H1 (cell line): ENCODE measurements at regions not wholly inside any gene's neighbourhood (a gene's known extent, or its start where the extent isn't known, plus 50 kb on each side); places are given as distances from the start of the nearest gene placed in this dataset.

ENCODE experiments used
- CTCF ChIA-PET: fragments of 300-600 bp; sonication (Branson Sonifier 250); formaldehyde crosslinking; loops from one replicate; lab custom pipeline; 2021; ENCODE audit not compliant: partially characterized antibody; lab: Charles Lee
- POLR2A ChIA-PET: fragments of 300-600 bp; sonication (Branson Sonifier 250); formaldehyde crosslinking; loops from one replicate; lab custom pipeline; 2021; ENCODE audit warnings: inconsistent platforms; ENCODE audit not compliant: partially characterized antibody; lab: Charles Lee
- DNase-seq, 2 experiments: peaks; one replicate each; pipeline versions ENCODE4 v3.0.0 to v3.0.0-alpha.2; 2010 to 2022; ENCODE audit warnings: low spot score in 2 of 2, low read depth in 1 of 2, mixed read lengths in 1 of 2
- FAIRE-seq: peaks from 2 replicates; lab custom pipeline; 2011; peaks lifted over from hg19 to GRCh38; lab: Jason Lieb, UNC
- H2AFZ ChIP-seq: 2 replicates; pipeline ENCODE4 v1.8.1; 2012; ENCODE audit warnings: low read length, inconsistent platforms
- H2AK5ac ChIP-seq: 2 replicates; pipeline ENCODE4 v1.6.1; 2013; ENCODE audit warnings: low read depth, low read length
- H2BK120ac ChIP-seq: replicated peaks from 2 replicates; pipeline ENCODE3; 2013; ENCODE audit warnings: low read depth, low read length, inconsistent platforms
- H2BK12ac ChIP-seq: 2 replicates; pipeline ENCODE4 v1.6.1; 2013; ENCODE audit warnings: low read depth, low read length
- H2BK15ac ChIP-seq: 2 replicates; pipeline ENCODE4 v1.6.1; 2013; ENCODE audit warnings: low read length
- H2BK20ac ChIP-seq: 2 replicates; pipeline ENCODE4 v1.6.1; 2013; ENCODE audit warnings: low read length
- H2BK5ac ChIP-seq: 2 replicates; pipeline ENCODE4 v1.6.1; 2013; ENCODE audit warnings: low read depth, low read length
- H3K14ac ChIP-seq: 2 replicates; pipeline ENCODE4 v1.6.1; 2013; ENCODE audit warnings: inconsistent platforms; ENCODE audit not compliant: insufficient read length
- H3K18ac ChIP-seq: 2 replicates; pipeline ENCODE4 v1.6.1; 2013; ENCODE audit warnings: low read length; ENCODE audit errors: extremely low read depth
- H3K23ac ChIP-seq: 2 replicates; pipeline ENCODE4 v1.6.1; 2013; ENCODE audit warnings: inconsistent platforms; ENCODE audit not compliant: insufficient read length
- H3K23me2 ChIP-seq: 2 replicates; pipeline ENCODE4 v1.6.1; 2013; ENCODE audit warnings: low read depth, low read length
- H3K27ac ChIP-seq: 2 replicates; pipeline ENCODE4 v1.6.1; 2011; ENCODE audit warnings: low read depth, low read length, inconsistent platforms
- H3K27me3 ChIP-seq, 4 experiments: replicated peaks in 1 of 4; 1 replicate in 1 of 4; 2 replicates in 3 of 4; pipeline versions ENCODE4 v1.6.1 to v1.8.1; 2011 to 2013; ENCODE audit warnings: low read length in 3 of 4, mild to moderate bottlenecking in 3 of 4, inconsistent platforms in 2 of 4, mixed read lengths in 2 of 4, moderate library complexity in 1 of 4; ENCODE audit not compliant: control insufficient read depth in 3 of 4, insufficient read depth in 3 of 4; ENCODE audit errors: extremely low read depth in 1 of 4
- H3K36me3 ChIP-seq, 4 experiments: 2 replicates each; pipeline versions ENCODE4 v1.6.1 to v1.8.1; 2011 to 2013; ENCODE audit warnings: mild to moderate bottlenecking in 4 of 4, low read length in 3 of 4, moderate library complexity in 2 of 4, control low read depth in 1 of 4, inconsistent platforms in 1 of 4; ENCODE audit not compliant: insufficient read depth in 4 of 4, control insufficient read depth in 2 of 4
- H3K4ac ChIP-seq: replicated peaks from 2 replicates; pipeline ENCODE3; 2013; ENCODE audit warnings: low read length, low read depth, mixed read lengths, inconsistent platforms; ENCODE audit not compliant: insufficient read length
- H3K4me1 ChIP-seq, 4 experiments: replicated peaks in 1 of 4; 1 replicate in 1 of 4; 2 replicates in 3 of 4; pipeline versions ENCODE4 v1.6.1 to v1.8.1; 2011 to 2013; ENCODE audit warnings: low read length in 3 of 4, inconsistent platforms in 2 of 4, mixed read lengths in 1 of 4; ENCODE audit not compliant: insufficient read depth in 4 of 4, control insufficient read depth in 3 of 4
- H3K4me2 ChIP-seq, 2 experiments: 2 replicates each; pipeline versions ENCODE4 v1.6.1 to v1.8.1; 2011 to 2013; ENCODE audit warnings: low read depth in 2 of 2, low read length in 2 of 2, control low read depth in 1 of 2, inconsistent platforms in 1 of 2, mild to moderate bottlenecking in 1 of 2; ENCODE audit not compliant: insufficient read depth in 1 of 2
- H3K4me3 ChIP-seq, 4 experiments: fragments of 200-600, 300-600 bp in 1 of 4; sonication (generic), shearing (Covaris generic), sonication (Bioruptor Twin) in 1 of 4; 2 replicates each; pipeline versions ENCODE4 v1.5.1 to v1.8.1; 2011 to 2016; ENCODE audit warnings: low read length in 4 of 4, low read depth in 3 of 4, control low read depth in 2 of 4, inconsistent platforms in 2 of 4, mild to moderate bottlenecking in 2 of 4, mixed read lengths in 1 of 4, moderate library complexity in 1 of 4; ENCODE audit not compliant: insufficient read depth in 2 of 4; ENCODE audit errors: extremely low read depth in 1 of 4
- H3K56ac ChIP-seq: replicated peaks from 2 replicates; pipeline ENCODE3; 2013; ENCODE audit warnings: low read depth, mild to moderate bottlenecking, mixed read lengths, low read length, inconsistent platforms; ENCODE audit not compliant: insufficient read length
- H3K79me1 ChIP-seq: 2 replicates; pipeline ENCODE4 v1.6.1; 2013; ENCODE audit warnings: low read depth, low read length, control low read depth
- H3K79me2 ChIP-seq, 2 experiments: 2 replicates each; pipeline versions ENCODE4 v1.6.1 to v1.8.1; 2012 to 2013; ENCODE audit warnings: low read length in 2 of 2, mild to moderate bottlenecking in 2 of 2, inconsistent platforms in 1 of 2; ENCODE audit not compliant: insufficient read depth in 2 of 2, control insufficient read depth in 1 of 2
- H3K9ac ChIP-seq, 4 experiments: replicated peaks in 1 of 4; 1 replicate in 1 of 4; 2 replicates in 3 of 4; pipeline versions ENCODE4 v1.6.1 to v1.8.1; 2011 to 2013; ENCODE audit warnings: low read depth in 3 of 4, low read length in 3 of 4, control low read depth in 2 of 4, mild to moderate bottlenecking in 2 of 4, moderate library complexity in 2 of 4, inconsistent platforms in 1 of 4; ENCODE audit errors: extremely low read depth in 1 of 4
- H3K9me3 ChIP-seq, 2 experiments: 2 replicates each; pipeline versions ENCODE4 v1.6.1 to v1.8.1; 2012 to 2013; ENCODE audit warnings: mild to moderate bottlenecking in 2 of 2, moderate library complexity in 2 of 2, control low read depth in 1 of 2, inconsistent platforms in 1 of 2, low read depth in 1 of 2, low read length in 1 of 2, mixed read lengths in 1 of 2; ENCODE audit not compliant: insufficient read depth in 2 of 2
- H4K20me1 ChIP-seq, 2 experiments: replicated peaks in 1 of 2; 2 replicates each; pipeline versions ENCODE3 to v1.8.1; 2011 to 2013; ENCODE audit warnings: inconsistent platforms in 2 of 2, low read length in 2 of 2, mild to moderate bottlenecking in 1 of 2; ENCODE audit not compliant: insufficient read depth in 2 of 2, control insufficient read depth in 1 of 2
- H4K5ac ChIP-seq: 2 replicates; pipeline ENCODE4 v1.6.1; 2013; ENCODE audit warnings: low read length, low read depth, mixed read lengths, inconsistent platforms; ENCODE audit not compliant: insufficient read length
- H4K8ac ChIP-seq: 2 replicates; pipeline ENCODE4 v1.8.0; 2013; ENCODE audit warnings: mild to moderate bottlenecking, moderate library complexity, low read length, inconsistent platforms; ENCODE audit not compliant: insufficient read depth; ENCODE audit errors: extremely low read depth
- H4K91ac ChIP-seq: replicated peaks from 2 replicates; pipeline ENCODE3; 2013; ENCODE audit warnings: low read length, mixed read lengths, inconsistent platforms; ENCODE audit not compliant: insufficient read length
- ASH2L ChIP-seq: fragments of 200-600, 300-600 bp; sonication (generic); IDR thresholded peaks from one replicate; pipeline ENCODE4 v1.7.1; 2017; ENCODE audit warnings: low read length
- CEBPB ChIP-seq: IDR thresholded peaks from 2 replicates; pipeline ENCODE4 v1.6.1; 2012; ENCODE audit warnings: low read depth, low read length
- EZH2 ChIP-seq: fragments of 200-600 bp; sonication (generic); IDR thresholded peaks from 2 replicates; pipeline ENCODE4 v1.7.1; 2012; ENCODE audit warnings: low read depth, mild to moderate bottlenecking, moderate library complexity, low read length, inconsistent platforms; ENCODE audit not compliant: severe bottlenecking
- WGBS, 2 experiments: shearing (Covaris generic) in 1 of 2; methylation state at CpG; one replicate each; pipeline versions ENCODE4 v1.1.6 to v1.1.7; 2013 to 2015; ENCODE audit warnings: low lambda C conversion rate in 2 of 2, mixed read lengths in 2 of 2, inconsistent platforms in 1 of 2, low coverage in 1 of 2, missing lambda C conversion rate in 1 of 2; ENCODE audit not compliant: insufficient replicate concordance in 2 of 2, insufficient coverage in 1 of 2, insufficient read length in 1 of 2; ENCODE audit errors: extremely low coverage in 1 of 2, missing lambda C conversion rate in 1 of 2; 5-methylcytosine and 5-hydroxymethylcytosine counted together

DNA sequence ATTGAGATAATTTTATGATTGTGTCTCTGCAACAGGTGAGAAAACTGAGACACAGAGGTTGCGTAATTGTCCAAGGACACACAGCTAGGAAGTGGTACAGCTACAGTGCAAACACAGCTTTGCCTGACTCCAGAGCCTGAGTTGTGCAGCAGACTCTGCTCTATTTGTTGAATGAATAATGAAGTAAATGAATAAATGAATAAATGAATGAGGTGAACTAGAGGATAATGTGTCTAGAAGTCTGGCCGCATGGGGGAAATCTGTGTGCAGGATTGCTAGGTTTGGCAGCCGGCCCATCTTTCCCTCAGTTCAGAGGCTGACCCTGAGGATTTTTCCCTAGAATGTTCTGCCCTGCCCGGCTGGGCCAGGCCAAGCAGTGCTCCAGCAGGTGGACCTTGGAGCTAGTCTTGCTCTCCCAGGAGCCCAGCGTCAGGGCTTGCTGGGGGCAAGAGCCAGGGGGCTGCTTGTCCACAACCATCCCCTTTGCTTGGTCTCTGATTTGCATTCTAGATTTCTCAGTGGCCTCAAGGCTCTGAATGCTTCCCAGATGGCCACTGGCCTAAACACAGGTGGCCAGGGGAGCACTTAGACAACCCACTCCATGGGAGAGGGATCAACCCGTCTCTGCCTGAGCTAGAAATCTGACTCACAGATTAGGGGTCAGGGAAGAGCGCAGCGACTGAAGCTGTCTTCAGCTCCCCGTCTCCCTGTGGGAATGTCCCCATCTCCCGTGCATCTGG is 225.2 kb downstream of the C12orf75 start:
- Histone ChIP-seq H2BK15ac (no peak overlapping the region), H3K23me2 (no peaks in the 10 kb centered on the region), H3K27me3 (no peaks in the 10 kb centered on the region), H3K4me2 (no peak overlapping the region), H3K9ac (no peak overlapping the region), H3K56ac (no peak overlapping the region), H3K36me3 (no peaks in the 10 kb centered on the region), H3K18ac (no peak overlapping the region), H2BK5ac (no peak overlapping the region), H4K91ac (no peak overlapping the region), H3K4ac (no peak overlapping the region), H3K27ac (no peak overlapping the region), H2AFZ (no peak overlapping the region), H2BK12ac (no peak overlapping the region), H3K4me1 (peaks cover 0 to 6% (median 2%) of the 10 kb centered on the region in 4 experiments; a peak in 4 of 7 replicates), H3K9me3 (no peaks in the 10 kb centered on the region), H3K79me2 (no peaks in the 10 kb centered on the region), H3K23ac (no peak overlapping the region), H3K14ac (no peak overlapping the region), H4K5ac (no peak overlapping the region), H4K8ac (peak overlapping the region; percentile 42; the same call in 1 of the 2 replicates), H2AK5ac (no peak overlapping the region), H2BK120ac (no peak overlapping the region), H3K4me3 (no peak overlapping the region), H2BK20ac (no peak overlapping the region), H4K20me1 (no peaks in the 10 kb centered on the region), H3K79me1 (no peaks in the 10 kb centered on the region)
- 91% methylated on average over 10 of the region's 10 CpGs; no CpG with 5 or more reads in 1 of the 2 experiments for WGBS, 2 experiments
- DNase-seq (no peak), FAIRE-seq (no peak)
- CTCF ChIA-PET = interaction anchor here (0.8 to 0.9 kb wide), 2 partner anchors 53 to 149 kb away, joined by 3 to 4 read pairs; no protein-coding TSS in a partner anchor
- POLR2A ChIA-PET = no interaction called here
- no peak for TF ChIP-seq EZH2
- no peak for TF ChIP-seq ASH2L
- TF ChIP-seq CEBPB = peak; percentile 60; the same call in 1 of the 2 replicates
